Stimulated activated naive B cell treated with anti-CD40 and anti-IgM and Interleukin-4, amounts not matched to agents 10 μg/mL and 1 μg/mL and 100 μg/mL, for 72 hours (primary cell): ENCODE measurements at regions not wholly inside any gene's neighbourhood (a gene's known extent, or its start where the extent isn't known, plus 50 kb on each side); places are given as distances from the start of the nearest gene placed in this dataset.

Experiments used
- ATAC-seq, 2 donors: fragments of 150-1000 bp; cut with Tn5 transposase; replicated peaks; 2 replicates each; pipeline ENCODE4 v1.10.0; 2021; ENCODE audit warnings: moderate library complexity in 1 of 2
- DNase-seq: peaks from one replicate; pipeline ENCODE4 v3.0.0; 2021
- H3K27ac Mint-ChIP-seq: one replicate; pipeline ENCODE4 v1.8.0; 2022; ENCODE audit warnings: mild to moderate bottlenecking, mixed read lengths
- H3K27me3 Mint-ChIP-seq, 2 donors: one replicate each; pipeline ENCODE4 v1.8.0; 2022; ENCODE audit warnings: mixed read lengths in 2 of 2
- H3K36me3 Mint-ChIP-seq, 2 donors: one replicate each; pipeline ENCODE4 v1.8.0; 2022; ENCODE audit warnings: mixed read lengths in 2 of 2, mild to moderate bottlenecking in 1 of 2
- H3K4me1 Mint-ChIP-seq, 2 donors: one replicate each; pipeline ENCODE4 v1.8.0; 2022; ENCODE audit warnings: mixed read lengths in 2 of 2, mild to moderate bottlenecking in 1 of 2
- H3K4me3 Mint-ChIP-seq, 2 donors: one replicate each; pipeline ENCODE4 v1.8.0; 2022; ENCODE audit warnings: mild to moderate bottlenecking in 2 of 2, mixed read lengths in 2 of 2, moderate library complexity in 1 of 2
- H3K9me3 Mint-ChIP-seq, 2 donors: one replicate each; pipeline ENCODE4 v1.8.0; 2022; ENCODE audit warnings: mixed read lengths in 2 of 2, mild to moderate bottlenecking in 1 of 2

GRCh38 chr2:120932472-120932871 is 196.8 kb downstream of the GLI2 start:
- Mint-ChIP-seq H3K4me1 (no peaks in the 10 kb centered on the region), H3K27me3 (no peaks in the 10 kb centered on the region), H3K36me3 (no peaks in the 10 kb centered on the region), H3K27ac (peak overlapping the region; percentile 16), H3K9me3 (peaks cover 0 to 1% of the 10 kb centered on the region in 2 donors), H3K4me3 (no peak overlapping the region)
- ATAC-seq (no peak), DNase-seq (no peak)

DNA sequence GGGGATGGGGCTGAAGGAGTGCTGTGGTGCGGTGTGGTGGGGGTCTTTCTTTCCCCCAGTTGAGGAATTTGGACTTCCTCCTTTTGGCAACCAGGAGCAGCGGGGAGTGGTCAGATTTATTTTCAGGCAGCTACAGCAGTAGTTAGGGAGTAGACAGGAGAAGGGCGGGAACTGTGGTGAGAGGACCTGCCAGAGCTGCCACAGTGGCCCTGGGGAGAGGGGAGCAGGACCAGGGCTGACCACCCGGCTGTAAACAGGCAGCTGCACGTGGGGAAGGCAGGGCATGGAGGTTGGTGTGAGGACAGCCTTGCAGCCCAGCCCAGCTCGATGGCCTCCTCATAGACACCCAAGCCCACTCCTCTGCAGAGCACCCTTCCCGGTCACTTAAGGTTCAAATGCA is 197.2 kb downstream of the GLI2 start:
- ATAC-seq (no peak), DNase-seq (no peak)
- no peaks in the 10 kb centered on the region for H3K4me1 Mint-ChIP-seq
- no peaks in the 10 kb centered on the region for H3K27me3 Mint-ChIP-seq
- H3K27ac Mint-ChIP-seq, result peak overlapping the region; percentile 16
- no peak overlapping the region for H3K4me3 Mint-ChIP-seq
- H3K9me3 Mint-ChIP-seq, result peaks cover 0 to 1% of the 10 kb centered on the region in 2 donors
- no peaks in the 10 kb centered on the region for H3K36me3 Mint-ChIP-seq

DNA sequence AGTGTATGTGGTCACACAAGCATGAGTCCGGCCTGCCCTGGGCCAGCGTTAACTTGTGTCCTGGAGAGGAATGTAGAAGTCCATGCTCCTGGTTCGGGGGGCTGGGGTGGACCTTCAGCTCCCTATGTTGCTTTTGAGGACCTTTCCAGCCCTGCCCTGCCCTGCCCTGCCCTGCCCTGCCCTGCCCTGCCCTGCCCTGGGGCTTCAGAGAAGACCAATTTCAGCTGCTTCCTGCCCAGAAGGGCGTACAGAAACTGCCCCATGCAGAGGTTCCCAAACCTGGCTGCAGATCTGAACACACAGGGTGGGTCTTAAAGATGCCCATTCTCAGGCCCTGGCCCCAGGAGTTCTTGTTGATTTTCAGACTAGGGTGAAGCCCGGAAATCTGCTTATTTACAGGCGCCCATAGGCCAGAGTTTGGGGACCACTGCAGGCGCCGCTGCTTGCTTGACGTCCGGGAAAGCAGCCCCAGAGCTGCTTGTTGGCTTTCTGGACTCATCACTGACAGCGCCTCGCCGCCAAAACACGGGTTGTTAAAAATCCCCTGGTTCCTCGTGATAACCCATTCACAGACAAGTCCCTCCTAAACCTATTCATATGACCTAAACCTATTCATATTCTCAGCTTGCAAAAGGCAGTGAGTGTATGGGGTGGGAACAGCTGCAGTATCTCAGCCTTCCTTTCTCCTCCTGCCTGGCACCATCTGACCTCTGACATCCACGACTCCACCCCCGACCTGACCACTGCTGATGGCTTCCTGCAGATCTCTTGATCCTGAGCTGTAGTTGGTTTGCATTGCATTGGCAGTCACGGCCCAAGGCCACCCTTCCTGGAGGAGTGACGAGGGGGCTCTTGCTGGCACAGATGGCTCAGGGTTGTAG is 198.3 kb downstream of the GLI2 start:
- H3K27me3 Mint-ChIP-seq, result no peaks in the 10 kb centered on the region

GRCh38 chr2:120934574-120935338 is 199.1 kb downstream of the GLI2 start:
- Mint-ChIP-seq H3K27me3 (no peaks in the 10 kb centered on the region), H3K9me3 (peaks cover 0 to 1% of the 10 kb centered on the region in 2 donors), H3K36me3 (no peaks in the 10 kb centered on the region), H3K4me1 (no peaks in the 10 kb centered on the region), H3K4me3 (no peak overlapping the region), H3K27ac (no peak overlapping the region)
- ATAC-seq (no peak), DNase-seq (no peak)

More for the DNA sequence above, 198.3 kb downstream of the GLI2 start:
- H3K36me3 Mint-ChIP-seq, result no peaks in the 10 kb centered on the region
- no peaks in the 10 kb centered on the region for H3K4me1 Mint-ChIP-seq
- no peak overlapping the region for H3K27ac Mint-ChIP-seq
- peaks cover 0 to 1% of the 10 kb centered on the region in 2 donors for H3K9me3 Mint-ChIP-seq
- ATAC-seq (no peak), DNase-seq (no peak)
- no peak overlapping the region for H3K4me3 Mint-ChIP-seq

- DNase-seq (no peak), ATAC-seq (no peak)
- H3K9me3 Mint-ChIP-seq, result peaks cover 0 to 1% of the 10 kb centered on the region in 2 donors
- H3K4me1 Mint-ChIP-seq, result no peaks in the 10 kb centered on the region
- peaks cover 0 to 4% of the 10 kb centered on the region in 2 donors for H3K27me3 Mint-ChIP-seq
- no peaks in the 10 kb centered on the region for H3K36me3 Mint-ChIP-seq
- H3K4me3 Mint-ChIP-seq, result no peak overlapping the region
- no peak overlapping the region for H3K27ac Mint-ChIP-seq
Observed at GRCh38 chr2:120935339-120936313, 200.0 kb downstream of the GLI2 start.

DNA sequence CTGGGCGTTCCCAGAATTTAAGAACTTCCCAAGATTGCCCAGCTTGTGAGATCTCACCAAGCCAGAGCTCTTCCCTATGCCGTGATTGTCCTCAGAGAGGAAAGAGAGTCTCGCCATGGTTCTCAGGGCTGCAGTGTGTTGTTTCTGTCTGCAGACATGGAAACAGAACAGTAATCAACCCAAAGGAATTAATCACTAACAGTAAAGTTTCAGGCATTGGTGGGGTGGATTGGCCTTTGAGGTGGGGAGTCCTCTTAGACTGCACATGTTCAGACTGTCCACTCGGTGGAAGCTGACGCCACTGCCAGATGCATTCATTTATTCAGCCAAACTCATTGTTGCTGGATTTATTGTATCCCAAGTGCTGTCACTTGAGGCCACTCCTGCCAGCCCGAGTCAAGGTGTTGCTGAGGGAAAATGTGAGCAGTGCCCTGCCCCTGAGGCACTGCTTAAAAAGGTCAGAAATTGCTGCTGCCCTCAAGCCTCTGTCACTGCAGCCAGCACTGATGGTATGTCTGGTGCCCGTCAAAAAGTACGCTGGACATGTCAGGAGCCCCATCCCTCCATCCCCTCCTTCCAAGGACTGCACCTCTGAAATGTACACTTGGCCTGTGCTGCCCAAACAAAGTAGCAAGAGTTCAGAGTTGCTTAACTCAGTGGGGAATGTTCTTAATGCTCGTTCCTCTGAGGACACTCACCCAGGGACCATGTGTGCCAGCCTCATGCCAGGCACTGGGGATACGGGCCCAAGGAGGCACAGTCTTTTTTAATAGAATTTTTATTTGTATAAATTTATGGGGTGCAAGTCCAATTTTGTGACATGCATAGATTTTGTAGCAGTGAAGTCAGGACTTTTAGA is 201.0 kb downstream of the GLI2 start:
- DNase-seq (no peak), ATAC-seq (no peak)
- H3K27me3 Mint-ChIP-seq, result peaks cover 0 to 4% of the 10 kb centered on the region in 2 donors
- no peaks in the 10 kb centered on the region for H3K4me1 Mint-ChIP-seq
- H3K27ac Mint-ChIP-seq, result no peak overlapping the region
- no peaks in the 10 kb centered on the region for H3K36me3 Mint-ChIP-seq
- no peak overlapping the region for H3K4me3 Mint-ChIP-seq
- H3K9me3 Mint-ChIP-seq, result no peaks in the 10 kb centered on the region

- ATAC-seq (no peak), DNase-seq (no peak)
- H3K4me3 Mint-ChIP-seq, result no peak overlapping the region
- H3K27me3 Mint-ChIP-seq, result peaks cover 0 to 5% of the 10 kb centered on the region in 2 donors
- H3K36me3 Mint-ChIP-seq, result no peaks in the 10 kb centered on the region
- no peak overlapping the region for H3K27ac Mint-ChIP-seq
- peaks cover 0 to under 1% of the 10 kb centered on the region in 2 donors for H3K9me3 Mint-ChIP-seq
- no peaks in the 10 kb centered on the region for H3K4me1 Mint-ChIP-seq
Observed at GRCh38 chr2:120937686-120938044, 202.0 kb downstream of the GLI2 start.

- Mint-ChIP-seq H3K9me3 (peaks cover 0 to 3% of the 10 kb centered on the region in 2 donors), H3K4me1 (peaks cover 0 to 2% of the 10 kb centered on the region in 2 donors), H3K27ac (no peak overlapping the region), H3K36me3 (no peaks in the 10 kb centered on the region), H3K27me3 (peaks cover 0 to 7% of the 10 kb centered on the region in 2 donors), H3K4me3 (no peak overlapping the region)
- no peak for DNase-seq
- ATAC-seq, result no peak
Observed at GRCh38 chr2:120938045-120938771, 202.5 kb downstream of the GLI2 start.

DNA sequence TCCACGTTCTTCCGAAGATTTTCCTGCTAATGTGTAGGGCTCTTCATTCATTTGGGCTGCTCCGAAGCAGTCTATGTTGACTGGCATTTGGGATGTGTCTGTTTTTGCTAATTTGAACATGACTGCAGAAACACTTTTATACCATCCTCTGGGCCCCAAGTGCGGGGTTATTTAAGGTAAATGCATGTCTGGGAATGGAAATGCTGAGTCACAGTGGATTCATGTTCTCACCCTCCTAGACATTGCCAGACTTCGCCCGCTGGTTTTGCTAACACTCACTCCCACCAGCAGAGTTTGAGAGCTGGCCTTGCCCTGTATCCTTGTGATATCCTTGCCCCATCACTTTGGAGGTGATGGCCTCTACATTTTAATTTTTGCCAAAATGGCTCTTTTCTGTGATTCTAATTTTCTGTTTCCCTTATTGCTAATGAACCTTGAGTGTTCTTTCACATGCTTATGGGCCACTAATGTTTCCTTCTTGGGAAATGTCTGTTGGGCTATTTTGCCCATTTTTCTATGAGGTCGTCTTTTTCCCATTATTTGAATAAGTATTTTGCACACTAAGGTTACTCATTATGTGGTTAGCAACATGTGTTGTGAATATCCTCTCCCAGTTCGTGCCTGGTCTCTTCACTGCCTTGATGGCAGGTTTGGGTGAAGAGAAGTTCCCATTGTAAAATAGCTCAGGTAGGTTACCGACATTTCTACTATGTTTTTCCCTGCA is 204.1 kb downstream of the GLI2 start:
- Mint-ChIP-seq H3K36me3 (no peaks in the 10 kb centered on the region), H3K27me3 (peaks cover 0 to 7% of the 10 kb centered on the region in 2 donors), H3K27ac (no peak overlapping the region), H3K4me1 (peaks cover 0 to 2% of the 10 kb centered on the region in 2 donors), H3K4me3 (no peak overlapping the region), H3K9me3 (peaks cover 0 to 3% of the 10 kb centered on the region in 2 donors)
- DNase-seq (no peak), ATAC-seq (no peak)

DNA sequence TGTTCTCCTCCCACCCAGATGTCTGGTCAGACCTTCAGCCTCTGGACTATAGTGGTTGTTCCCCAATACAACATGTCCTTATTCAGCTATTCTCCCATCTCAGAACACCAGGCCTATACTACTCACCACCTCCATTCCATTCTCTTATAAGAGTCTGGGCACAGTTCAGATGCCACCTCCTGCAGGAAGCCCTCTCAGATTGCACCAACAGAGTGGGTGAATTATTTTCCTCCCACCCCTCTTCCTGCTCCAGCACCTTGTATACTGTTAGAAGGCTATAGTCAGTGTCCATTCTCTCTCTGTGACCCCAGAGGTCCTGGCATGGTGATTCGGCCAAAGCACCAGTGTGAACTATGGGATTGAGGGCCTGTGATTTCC is 204.6 kb downstream of the GLI2 start:
- Mint-ChIP-seq H3K36me3 (no peaks in the 10 kb centered on the region), H3K4me3 (no peak overlapping the region), H3K27me3 (peaks cover 0 to 7% of the 10 kb centered on the region in 2 donors), H3K4me1 (peaks cover 0 to 2% of the 10 kb centered on the region in 2 donors), H3K27ac (no peak overlapping the region), H3K9me3 (peaks cover 0 to 3% of the 10 kb centered on the region in 2 donors)
- DNase-seq, result no peak
- no peak for ATAC-seq

DNA sequence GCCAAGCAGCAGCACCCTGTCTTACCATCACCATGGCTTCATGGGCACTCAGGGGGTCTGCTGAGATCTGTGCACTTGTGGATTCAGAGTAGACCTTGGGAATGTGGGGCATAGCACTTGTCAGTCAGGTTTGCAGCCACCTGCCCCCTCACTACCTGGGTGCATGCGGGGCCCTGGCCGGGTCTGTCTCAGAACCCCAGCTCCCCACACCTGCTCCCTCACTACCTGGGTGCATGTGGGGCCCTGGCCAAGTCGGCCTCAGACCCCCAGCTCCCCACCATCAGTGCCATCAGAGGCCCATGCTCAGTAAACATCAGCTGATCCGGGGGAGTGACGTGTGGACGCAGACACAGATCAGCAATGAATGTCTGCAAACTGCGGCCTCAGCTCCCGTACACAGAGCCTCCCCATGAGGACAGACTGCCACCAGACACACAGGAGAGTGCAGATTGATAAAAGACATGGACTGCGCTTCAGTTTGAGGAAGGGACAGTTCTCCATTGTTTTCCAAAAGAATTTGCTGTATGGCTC is 205.1 kb downstream of the GLI2 start:
- Mint-ChIP-seq H3K4me3 (no peak overlapping the region), H3K27ac (no peak overlapping the region), H3K27me3 (peaks cover 0 to 7% of the 10 kb centered on the region in 2 donors), H3K4me1 (peaks cover 0 to 2% of the 10 kb centered on the region in 2 donors), H3K36me3 (no peaks in the 10 kb centered on the region), H3K9me3 (peaks cover 0 to 3% of the 10 kb centered on the region in 2 donors)
- DNase-seq (no peak), ATAC-seq (no peak)

GRCh38 chr2:120941571-120942120 is 206.0 kb downstream of the GLI2 start:
- DNase-seq (no peak), ATAC-seq (no peak)
- Mint-ChIP-seq H3K36me3 (no peaks in the 10 kb centered on the region), H3K27me3 (peaks cover 0 to 7% of the 10 kb centered on the region in 2 donors), H3K4me3 (no peak overlapping the region), H3K9me3 (peaks cover 0 to 3% of the 10 kb centered on the region in 2 donors), H3K27ac (no peak overlapping the region), H3K4me1 (peaks cover 0 to 2% of the 10 kb centered on the region in 2 donors)
